Left ventricle myocardium inferior (tissue), 1 donor: ENCODE measurements at regions not wholly inside any gene's neighbourhood (a gene's known extent, or its start where the extent isn't known, plus 50 kb on each side); places are given as distances from the start of the nearest gene placed in this dataset.
"Not testable (repeated sequence)": the region's sequence is repeated elsewhere in the genome, so short reads cannot be mapped to it uniquely, and the experiment has no call there.

ENCODE experiments used
- DNase-seq: peaks from one replicate; pipeline ENCODE4 v3.0.0-alpha.2; 2020
- H3K27ac ChIP-seq: fragments of 200-600 bp; replicated peaks from 2 replicates; pipeline ENCODE4 v1.8.0; 2021
- H3K27me3 ChIP-seq: fragments of 200-600 bp; 2 replicates; pipeline ENCODE4 v1.8.0; 2021; ENCODE audit warnings: low read depth
- H3K36me3 ChIP-seq: fragments of 200-600 bp; 2 replicates; pipeline ENCODE4 v1.8.0; 2021
- H3K4me1 ChIP-seq: fragments of 200-600 bp; 2 replicates; pipeline ENCODE4 v1.8.0; 2021
- H3K4me3 ChIP-seq: fragments of 200-600 bp; 2 replicates; pipeline ENCODE4 v1.8.0; 2021; ENCODE audit warnings: mild to moderate bottlenecking, moderate library complexity
- H3K9me3 ChIP-seq: fragments of 200-600 bp; replicated peaks from 2 replicates; pipeline ENCODE4 v1.8.0; 2021
- intact Hi-C: fragments of 100-400 bp; cut with micrococcal nuclease; formaldehyde crosslinking; loops from one replicate; pipeline ENCODE4 v1.11.0; 2022
- TF ChIP-seq, protein P1 (sequence below): fragments of 200-600 bp; IDR thresholded peaks from 2 replicates; pipeline ENCODE4 v1.8.0; 2021; ENCODE audit warnings: antibody characterized with exemption, mild to moderate bottlenecking, borderline replicate concordance
- donor health status: DM: no; HTN: yes; CAD: no; lungs with severe emphysema.

DNA sequence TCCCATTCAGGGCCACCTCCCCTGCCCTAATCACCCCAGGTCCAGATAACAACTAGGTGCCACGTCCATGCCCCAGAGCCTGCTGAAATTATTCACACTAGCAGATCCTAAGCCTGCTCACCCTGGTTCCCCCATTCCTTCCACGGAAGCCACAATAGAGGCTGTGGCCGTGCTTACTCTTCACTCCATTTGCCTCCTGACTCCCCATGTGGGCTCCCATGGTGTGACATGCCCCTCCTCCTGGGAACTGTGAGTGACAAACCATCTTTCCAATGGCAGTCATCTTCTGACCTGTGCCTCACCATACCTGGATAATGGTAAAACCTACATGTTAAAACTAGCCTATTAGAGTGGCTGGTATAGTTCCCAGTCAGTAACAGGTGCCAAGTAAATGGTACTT is 216.2 kb upstream of the PRKCQ start:
- Histone ChIP-seq H3K36me3 (no peaks in the 10 kb centered on the region), H3K27ac (no peak overlapping the region), H3K27me3 (peaks cover 4% of the 10 kb centered on the region), H3K4me3 (no peak overlapping the region), H3K4me1 (no peaks in the 10 kb centered on the region), H3K9me3 (no peaks in the 10 kb centered on the region)
- DNase-seq, result no peak
- TF ChIP-seq, protein P1, sequence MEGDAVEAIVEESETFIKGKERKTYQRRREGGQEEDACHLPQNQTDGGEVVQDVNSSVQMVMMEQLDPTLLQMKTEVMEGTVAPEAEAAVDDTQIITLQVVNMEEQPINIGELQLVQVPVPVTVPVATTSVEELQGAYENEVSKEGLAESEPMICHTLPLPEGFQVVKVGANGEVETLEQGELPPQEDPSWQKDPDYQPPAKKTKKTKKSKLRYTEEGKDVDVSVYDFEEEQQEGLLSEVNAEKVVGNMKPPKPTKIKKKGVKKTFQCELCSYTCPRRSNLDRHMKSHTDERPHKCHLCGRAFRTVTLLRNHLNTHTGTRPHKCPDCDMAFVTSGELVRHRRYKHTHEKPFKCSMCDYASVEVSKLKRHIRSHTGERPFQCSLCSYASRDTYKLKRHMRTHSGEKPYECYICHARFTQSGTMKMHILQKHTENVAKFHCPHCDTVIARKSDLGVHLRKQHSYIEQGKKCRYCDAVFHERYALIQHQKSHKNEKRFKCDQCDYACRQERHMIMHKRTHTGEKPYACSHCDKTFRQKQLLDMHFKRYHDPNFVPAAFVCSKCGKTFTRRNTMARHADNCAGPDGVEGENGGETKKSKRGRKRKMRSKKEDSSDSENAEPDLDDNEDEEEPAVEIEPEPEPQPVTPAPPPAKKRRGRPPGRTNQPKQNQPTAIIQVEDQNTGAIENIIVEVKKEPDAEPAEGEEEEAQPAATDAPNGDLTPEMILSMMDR, result no peak
- intact Hi-C loops, result no loop called here

DNA sequence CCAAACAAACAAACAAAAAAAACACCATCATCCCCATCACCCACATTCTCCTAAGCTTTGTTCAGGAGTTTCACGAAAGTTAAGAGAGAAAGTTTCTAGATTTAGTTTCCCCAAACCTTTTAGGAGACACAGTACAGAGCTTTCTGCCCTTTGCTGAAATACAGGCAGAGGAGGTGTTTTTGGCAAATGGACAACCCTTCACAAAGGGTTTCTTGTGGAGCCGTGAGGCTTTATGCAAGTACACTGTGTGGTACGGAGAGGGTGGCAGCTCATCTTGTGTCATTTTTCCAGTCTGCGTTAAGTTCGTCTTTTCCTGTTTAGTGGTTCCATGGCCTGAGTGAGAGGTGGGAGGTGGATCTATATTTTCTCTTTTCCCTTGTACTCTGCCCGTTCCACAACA is 215.5 kb upstream of the PRKCQ start:
- intact Hi-C loops, result no loop called here

DNA sequence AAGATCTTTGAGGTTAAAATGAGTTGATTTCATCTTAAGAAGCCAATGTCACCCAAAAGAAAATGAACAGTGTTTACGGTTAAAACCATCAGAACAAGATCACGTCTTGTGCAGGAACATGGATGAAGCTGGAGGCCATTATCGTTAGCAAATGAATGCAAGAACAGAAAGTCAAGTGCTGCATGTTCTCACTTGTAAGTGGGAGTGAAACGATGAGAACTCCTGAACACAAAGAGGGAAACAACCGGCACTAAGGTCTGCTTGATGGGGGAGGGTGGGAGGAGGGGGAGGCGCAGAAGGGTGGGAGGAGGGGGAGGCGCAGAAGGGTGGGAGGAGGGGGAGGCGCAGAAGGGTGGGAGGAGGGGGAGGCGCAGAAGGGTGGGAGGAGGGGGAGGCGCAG is 214.8 kb upstream of the PRKCQ start:
- H3K27ac ChIP-seq, H3K4me3 ChIP-seq, H3K9me3 ChIP-seq, H3K36me3 ChIP-seq, intact Hi-C loops, DNase-seq, H3K27me3 ChIP-seq, H3K4me1 ChIP-seq: not testable (repeated sequence)

More for the DNA sequence above, 215.5 kb upstream of the PRKCQ start:
- H3K36me3 ChIP-seq, result no peaks in the 10 kb centered on the region
- TF ChIP-seq, protein P1, result no peak
- no peak overlapping the region for H3K27ac ChIP-seq
- no peaks in the 10 kb centered on the region for H3K4me1 ChIP-seq
- DNase-seq, result no peak
- peaks cover 4% of the 10 kb centered on the region for H3K27me3 ChIP-seq
- H3K9me3 ChIP-seq, result no peaks in the 10 kb centered on the region
- no peak overlapping the region for H3K4me3 ChIP-seq

DNA sequence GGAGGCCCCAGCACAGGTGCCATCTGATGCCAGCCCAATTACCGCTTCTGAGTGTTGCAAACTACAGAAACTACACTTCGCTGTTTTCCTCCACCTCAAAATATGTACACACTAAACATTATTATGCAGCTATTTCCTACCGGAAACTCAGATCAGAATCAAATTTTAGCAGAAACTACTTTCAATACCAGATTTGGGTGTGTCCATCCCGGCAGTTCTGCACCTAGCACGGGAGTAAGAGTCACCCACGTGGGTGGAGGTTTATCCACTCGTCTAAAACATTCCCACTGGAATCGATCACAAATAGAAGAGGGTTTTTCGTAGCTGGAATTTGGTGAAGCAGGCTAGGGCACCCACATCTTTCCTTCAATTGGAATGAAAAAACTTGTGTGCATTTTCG is 214.4 kb upstream of the PRKCQ start:
- no peaks in the 10 kb centered on the region for H3K4me1 ChIP-seq
- no peak overlapping the region for H3K4me3 ChIP-seq
- TF ChIP-seq, protein P1, result no peak
- H3K27me3 ChIP-seq, result peaks cover 13% of the 10 kb centered on the region
- no peaks in the 10 kb centered on the region for H3K36me3 ChIP-seq
- intact Hi-C loops, result no loop called here
- no peaks in the 10 kb centered on the region for H3K9me3 ChIP-seq
- DNase-seq, result no peak
- no peak overlapping the region for H3K27ac ChIP-seq

DNA sequence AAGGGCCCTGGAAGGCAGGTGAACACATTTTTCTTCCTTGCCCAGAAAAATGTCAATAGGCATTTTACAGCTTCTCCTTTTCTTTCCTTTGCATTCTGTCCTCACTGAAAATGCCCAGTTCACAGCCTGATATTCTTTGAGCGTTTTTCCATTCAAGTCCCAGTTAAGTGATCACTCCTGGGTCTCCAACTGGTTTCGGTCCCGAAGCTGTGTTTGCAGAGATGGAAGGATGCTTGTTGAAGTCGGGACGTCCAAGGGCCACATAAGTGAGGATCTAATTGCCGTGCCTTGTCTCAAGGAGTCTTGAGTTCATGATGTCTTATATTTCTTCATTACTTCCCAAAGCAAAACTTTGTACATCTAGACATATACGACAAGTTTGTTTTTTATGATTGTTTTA is 208.7 kb upstream of the PRKCQ start:
- Histone ChIP-seq H3K4me1 (peaks cover 8% of the 10 kb centered on the region), H3K27me3 (peaks cover 18% of the 10 kb centered on the region), H3K27ac (peak overlapping the region; percentile 21), H3K4me3 (no peak overlapping the region), H3K36me3 (no peaks in the 10 kb centered on the region), H3K9me3 (no peaks in the 10 kb centered on the region)
- intact Hi-C loops, result no loop called here
- no peak for DNase-seq
- TF ChIP-seq, protein P1, result no peak

DNA sequence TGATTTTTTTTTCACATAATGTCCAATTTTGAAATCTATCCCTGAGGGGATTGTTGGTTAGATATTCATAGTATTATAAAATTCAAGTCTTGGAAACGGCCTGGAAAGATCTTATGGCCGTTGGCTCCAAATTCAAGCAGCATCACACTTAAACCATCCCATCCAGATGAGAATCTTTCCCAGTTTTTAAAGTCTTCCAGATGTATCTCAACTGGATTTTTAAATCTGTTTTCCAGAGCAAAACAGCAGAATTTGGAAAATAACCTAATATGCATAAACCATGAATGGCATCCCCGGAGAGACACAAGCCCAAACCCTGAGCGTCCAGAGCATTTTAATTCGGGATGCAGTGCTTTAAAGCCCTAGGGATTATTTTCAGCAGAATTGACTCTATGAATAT is 208.2 kb upstream of the PRKCQ start:
- DNase-seq, result no peak
- Histone ChIP-seq H3K27ac (peak overlapping the region; percentile 21), H3K9me3 (no peaks in the 10 kb centered on the region), H3K27me3 (peaks cover 18% of the 10 kb centered on the region), H3K36me3 (no peaks in the 10 kb centered on the region), H3K4me1 (peaks cover 8% of the 10 kb centered on the region), H3K4me3 (no peak overlapping the region)
- TF ChIP-seq, protein P1, result no peak
- intact Hi-C loops, result no loop called here
